ENCODE measurements at regions not wholly inside any gene's neighbourhood (a gene's known extent, or its start where the extent isn't known, plus 50 kb on each side); places are given as distances from the start of the nearest gene placed in this dataset.
A peak's percentile ranks its signal among the peaks of the same experiment; 100 is the strongest.

- TF ChIP-seq GATA1 (IDR thresholded peaks at IDR 0.05; ENCODE audit: low read depth, low read length) (no peak), POLR2A (IDR thresholded peaks at IDR 0.05; ENCODE audit: low read length) (no peak)
- no peak for DNase-seq
Measured at GRCh38 chr6:113170454-113170853, 686.7 kb upstream of the MARCKS start.

- DNase-seq: no peak
- no peak for TF ChIP-seq GATA1 (IDR thresholded peaks at IDR 0.05; ENCODE audit: low read depth, low read length)
- TF ChIP-seq POLR2A (IDR thresholded peaks at IDR 0.05; ENCODE audit: low read length): no peak
Measured at GRCh38 chr6:113171882-113172281, 685.3 kb upstream of the MARCKS start.

GRCh38 chr6:113172531-113172966 is 684.6 kb upstream of the MARCKS start:
- no peak for DNase-seq
- TF ChIP-seq GATA1 (IDR thresholded peaks at IDR 0.05; ENCODE audit: low read depth, low read length) (no peak), POLR2A (IDR thresholded peaks at IDR 0.05; ENCODE audit: low read length) (no peak)

GRCh38 chr6:113178349-113178748 is 678.8 kb upstream of the MARCKS start:
- no peak for DNase-seq
- TF ChIP-seq POLR2A (IDR thresholded peaks at IDR 0.05; ENCODE audit: low read length) (no peak), GATA1 (IDR thresholded peaks at IDR 0.05; ENCODE audit: low read depth, low read length) (no peak)

GRCh38 chr6:113181164-113181563 is 676.0 kb upstream of the MARCKS start:
- TF ChIP-seq POLR2A (IDR thresholded peaks at IDR 0.05; ENCODE audit: low read length) (no peak), GATA1 (IDR thresholded peaks at IDR 0.05; ENCODE audit: low read depth, low read length) (no peak)
- no peak for DNase-seq

DNA sequence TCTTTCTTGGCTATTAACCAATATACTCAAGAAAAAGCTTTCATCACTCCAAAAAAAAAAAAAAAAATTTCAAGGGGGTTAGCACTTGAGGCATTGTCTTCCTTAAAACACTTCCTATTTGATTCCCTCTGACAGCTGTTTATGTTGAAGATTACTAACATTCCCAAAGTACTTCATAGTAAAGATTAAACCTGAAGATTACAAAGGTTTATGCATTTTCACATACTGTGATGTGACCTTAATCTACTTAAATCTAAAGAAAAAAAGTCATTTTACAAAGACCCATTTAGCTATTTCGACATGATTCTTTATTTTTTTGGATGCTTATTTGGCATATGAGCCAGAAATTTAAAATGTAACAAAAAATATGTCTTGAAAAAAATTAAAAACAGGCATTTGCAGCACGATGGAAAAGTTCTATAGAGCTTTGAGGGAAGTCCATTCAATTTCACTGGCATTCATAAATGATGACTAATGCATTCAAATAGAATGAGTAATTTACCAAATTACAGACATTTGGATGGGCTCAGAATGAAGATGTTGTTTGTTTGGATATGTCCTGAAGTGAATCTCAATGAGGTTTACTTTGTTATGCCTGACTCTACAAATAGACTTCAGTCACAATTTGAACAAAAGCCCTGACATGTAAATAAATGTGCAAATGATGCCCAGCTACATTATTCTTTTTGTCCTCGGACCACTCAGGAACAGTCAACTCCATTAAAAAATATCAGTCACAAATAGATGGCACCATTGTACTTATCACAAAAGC is 674.6 kb upstream of the MARCKS start:
- TF ChIP-seq POLR2A (IDR thresholded peaks at IDR 0.05; ENCODE audit: low read length) (no peak), GATA1 (IDR thresholded peaks at IDR 0.05; ENCODE audit: low read depth, low read length) (no peak)
- no peak for DNase-seq

DNA sequence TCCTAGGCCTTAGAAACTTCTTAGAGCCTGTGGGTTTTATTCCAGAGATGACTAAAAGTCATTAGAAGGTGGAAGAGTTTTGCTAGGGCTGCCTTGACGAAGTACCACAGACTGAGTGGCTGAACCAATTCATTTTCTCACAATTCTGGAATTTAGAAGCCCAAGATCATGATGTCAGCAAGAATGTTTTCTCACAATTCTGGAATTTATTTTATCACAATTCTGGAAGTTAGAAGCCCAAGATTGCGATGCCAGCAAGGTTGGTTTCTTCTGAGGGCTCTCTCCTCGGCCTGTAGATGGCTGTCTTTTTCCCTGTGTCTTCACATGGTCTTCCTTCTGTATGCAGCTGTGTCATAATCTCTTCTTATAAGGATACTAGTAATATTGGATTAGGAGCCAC is 672.9 kb upstream of the MARCKS start:
- DNase-seq: no peak
- TF ChIP-seq POLR2A (IDR thresholded peaks at IDR 0.05; ENCODE audit: low read length): no peak
- no peak for TF ChIP-seq GATA1 (IDR thresholded peaks at IDR 0.05; ENCODE audit: low read depth, low read length)

DNA sequence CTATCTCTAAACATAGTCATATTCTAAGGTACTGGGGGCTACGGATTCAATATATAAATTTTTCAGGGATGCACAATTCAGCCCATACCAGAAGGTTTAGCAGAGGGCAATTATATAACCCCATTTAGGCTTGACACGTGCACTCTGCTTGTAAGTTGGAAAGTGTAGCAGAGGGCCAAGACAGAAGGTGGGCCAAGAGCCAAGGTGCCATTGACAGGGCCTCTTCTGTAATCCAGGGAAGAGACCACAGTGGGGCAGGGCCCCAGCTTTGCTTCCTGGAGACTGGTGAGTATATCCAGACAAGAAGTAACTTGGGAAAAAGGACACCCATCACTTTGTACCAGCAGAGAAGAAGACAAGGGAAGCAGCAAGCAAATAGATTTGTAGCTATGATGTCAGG is 672.4 kb upstream of the MARCKS start:
- DNase-seq: no peak
- no peak for TF ChIP-seq GATA1 (IDR thresholded peaks at IDR 0.05; ENCODE audit: low read depth, low read length)
- TF ChIP-seq POLR2A (IDR thresholded peaks at IDR 0.05; ENCODE audit: low read length): no peak

DNA sequence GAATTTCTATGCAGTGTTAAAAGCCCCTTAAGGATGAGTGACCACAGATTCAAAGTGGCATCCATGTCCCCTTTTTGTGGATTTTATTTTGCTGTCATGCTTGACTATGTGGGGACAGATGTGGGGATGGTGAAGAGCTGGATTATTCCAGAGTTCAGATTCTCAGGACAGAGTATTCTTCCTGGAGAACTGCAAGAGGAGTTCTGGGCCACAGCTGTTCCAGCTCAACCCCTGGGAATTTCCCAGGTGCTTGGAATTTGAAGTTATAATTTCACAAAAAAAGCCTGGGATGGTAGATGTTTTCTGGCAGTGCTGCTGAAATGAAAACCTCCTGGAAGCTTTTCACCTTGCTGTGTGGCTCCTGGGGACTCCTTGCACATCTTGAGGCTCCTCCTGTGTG is 671.8 kb upstream of the MARCKS start:
- DNase-seq: no peak
- TF ChIP-seq GATA1 (IDR thresholded peaks at IDR 0.05; ENCODE audit: low read depth, low read length): no peak
- no peak for TF ChIP-seq POLR2A (IDR thresholded peaks at IDR 0.05; ENCODE audit: low read length)

- TF ChIP-seq GATA1 (IDR thresholded peaks at IDR 0.05; ENCODE audit: low read depth, low read length): no peak
- no peak for TF ChIP-seq POLR2A (IDR thresholded peaks at IDR 0.05; ENCODE audit: low read length)
- no peak for DNase-seq
Measured at GRCh38 chr6:113187661-113188060, 669.5 kb upstream of the MARCKS start.

GRCh38 chr6:113188962-113189361 is 668.2 kb upstream of the MARCKS start:
- DNase-seq: no peak
- no peak for TF ChIP-seq GATA1 (IDR thresholded peaks at IDR 0.05; ENCODE audit: low read depth, low read length)
- TF ChIP-seq POLR2A (IDR thresholded peaks at IDR 0.05; ENCODE audit: low read length): no peak

DNA sequence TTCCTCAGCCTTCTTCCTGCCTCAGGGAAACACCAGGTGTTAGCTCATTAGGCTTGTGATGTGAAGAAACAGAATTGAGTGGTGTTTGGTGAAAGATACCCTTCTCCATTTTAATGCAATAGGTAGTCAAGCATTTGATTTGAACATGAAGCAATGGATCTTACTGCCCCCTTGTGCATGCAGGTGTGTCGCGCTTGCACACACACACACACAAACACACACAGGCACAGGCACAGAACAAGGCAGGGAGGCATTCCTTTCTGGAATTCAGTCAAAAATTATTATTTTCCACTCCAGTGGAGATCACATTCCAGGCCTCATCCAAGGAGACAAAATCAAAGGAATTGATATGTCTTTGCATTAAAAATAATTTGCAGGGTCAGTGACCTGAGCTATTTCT is 667.0 kb upstream of the MARCKS start:
- DNase-seq: peak in 1 of 2 experiments; percentile 2
- TF ChIP-seq GATA1 (IDR thresholded peaks at IDR 0.05; ENCODE audit: low read depth, low read length) (no peak), POLR2A (IDR thresholded peaks at IDR 0.05; ENCODE audit: low read length) (no peak)

- no peak for DNase-seq
- TF ChIP-seq GATA1 (IDR thresholded peaks at IDR 0.05; ENCODE audit: low read depth, low read length) (no peak), POLR2A (IDR thresholded peaks at IDR 0.05; ENCODE audit: low read length) (no peak)
Measured at GRCh38 chr6:113194090-113194489, 663.1 kb upstream of the MARCKS start.

DNA sequence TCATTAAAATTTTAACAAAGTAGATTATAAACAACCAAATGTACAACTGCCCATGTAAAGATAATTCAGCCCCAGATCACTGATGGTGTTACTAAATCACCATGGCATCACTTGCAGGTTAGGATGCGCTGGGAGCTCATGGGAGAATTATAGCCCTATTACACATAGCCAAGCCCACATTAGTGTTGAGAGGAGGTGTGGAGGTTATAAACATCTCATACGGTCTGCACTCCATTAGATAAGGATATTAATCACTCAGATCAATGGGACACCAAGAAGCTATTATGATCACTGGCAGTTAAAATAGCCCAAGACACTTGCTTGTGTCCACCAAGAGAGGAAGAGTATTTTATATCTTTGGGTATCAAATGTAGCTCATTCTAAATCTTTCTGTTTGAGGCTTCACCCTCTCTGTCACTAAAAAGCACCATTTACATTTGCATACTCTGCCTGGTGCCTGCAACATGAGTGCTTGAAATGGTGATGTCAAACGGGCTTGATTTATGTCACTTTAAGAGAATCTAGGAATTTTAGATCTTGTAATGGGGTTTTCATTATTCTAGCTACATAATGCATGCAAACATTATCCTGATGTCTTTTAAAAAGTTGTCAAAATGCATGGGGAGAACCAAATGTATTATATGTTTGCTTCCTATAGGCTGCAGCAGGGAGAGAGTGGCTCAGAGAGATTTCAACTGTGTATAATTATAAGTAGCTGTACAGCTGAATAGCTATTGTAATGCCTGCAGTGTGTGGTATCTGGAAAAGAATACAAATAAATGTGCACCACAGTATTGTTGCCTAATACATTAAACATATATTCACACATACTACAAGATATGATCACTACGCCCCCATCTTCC is 654.1 kb upstream of the MARCKS start:
- no peak for TF ChIP-seq GATA1 (IDR thresholded peaks at IDR 0.05; ENCODE audit: low read depth, low read length)
- TF ChIP-seq POLR2A (IDR thresholded peaks at IDR 0.05; ENCODE audit: low read length): no peak
- no peak for DNase-seq
